Chondrocyte (in vitro differentiated cells): ENCODE measurements at regions not wholly inside any gene's neighbourhood (a gene's known extent, or its start where the extent isn't known, plus 50 kb on each side); places are given as distances from the start of the nearest gene placed in this dataset.

ENCODE experiments used
- DNase-seq: peaks from one replicate; pipeline ENCODE4 v3.0.0; 2021; ENCODE audit warnings: mixed read lengths, low spot score
- H3K27ac Mint-ChIP-seq: one replicate; pipeline ENCODE4 v1.8.0; 2021; ENCODE audit warnings: mild to moderate bottlenecking, moderate library complexity, mixed read lengths; ENCODE audit not compliant: unreplicated experiment
- H3K27me3 Mint-ChIP-seq: 2 replicates; pipeline ENCODE4 v1.8.0; 2021; ENCODE audit warnings: low read depth, mixed read lengths
- H3K36me3 Mint-ChIP-seq: 2 replicates; pipeline ENCODE4 v1.8.0; 2021; ENCODE audit warnings: low read depth, mixed read lengths
- H3K4me1 Mint-ChIP-seq: 2 replicates; pipeline ENCODE4 v1.8.0; 2021; ENCODE audit warnings: low read depth, mild to moderate bottlenecking, mixed read lengths
- H3K4me3 Mint-ChIP-seq: one replicate; pipeline ENCODE4 v1.8.0; 2021; ENCODE audit warnings: mild to moderate bottlenecking, moderate library complexity, mixed read lengths; ENCODE audit not compliant: unreplicated experiment
- H3K9me3 Mint-ChIP-seq: 2 replicates; pipeline ENCODE4 v1.8.0; 2021; ENCODE audit warnings: low read depth, mixed read lengths
- TF ChIP-seq, protein P1 (sequence below): fragments of 200-600 bp; sonication (generic); IDR thresholded peaks from 2 replicates; pipeline ENCODE4 v1.5.0; 2021; ENCODE audit warnings: antibody characterized with exemption, mild to moderate bottlenecking, moderate library complexity

GRCh38 chr16:72242757-72243156 is 70.8 kb upstream of the PMFBP1 start:
- no peaks in the 10 kb centered on the region for H3K36me3 Mint-ChIP-seq
- H3K4me3 Mint-ChIP-seq: no peak overlapping the region
- TF ChIP-seq, protein P1, sequence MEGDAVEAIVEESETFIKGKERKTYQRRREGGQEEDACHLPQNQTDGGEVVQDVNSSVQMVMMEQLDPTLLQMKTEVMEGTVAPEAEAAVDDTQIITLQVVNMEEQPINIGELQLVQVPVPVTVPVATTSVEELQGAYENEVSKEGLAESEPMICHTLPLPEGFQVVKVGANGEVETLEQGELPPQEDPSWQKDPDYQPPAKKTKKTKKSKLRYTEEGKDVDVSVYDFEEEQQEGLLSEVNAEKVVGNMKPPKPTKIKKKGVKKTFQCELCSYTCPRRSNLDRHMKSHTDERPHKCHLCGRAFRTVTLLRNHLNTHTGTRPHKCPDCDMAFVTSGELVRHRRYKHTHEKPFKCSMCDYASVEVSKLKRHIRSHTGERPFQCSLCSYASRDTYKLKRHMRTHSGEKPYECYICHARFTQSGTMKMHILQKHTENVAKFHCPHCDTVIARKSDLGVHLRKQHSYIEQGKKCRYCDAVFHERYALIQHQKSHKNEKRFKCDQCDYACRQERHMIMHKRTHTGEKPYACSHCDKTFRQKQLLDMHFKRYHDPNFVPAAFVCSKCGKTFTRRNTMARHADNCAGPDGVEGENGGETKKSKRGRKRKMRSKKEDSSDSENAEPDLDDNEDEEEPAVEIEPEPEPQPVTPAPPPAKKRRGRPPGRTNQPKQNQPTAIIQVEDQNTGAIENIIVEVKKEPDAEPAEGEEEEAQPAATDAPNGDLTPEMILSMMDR: no peak
- peaks cover 3% of the 10 kb centered on the region for H3K9me3 Mint-ChIP-seq
- peaks cover 10% of the 10 kb centered on the region for H3K4me1 Mint-ChIP-seq
- H3K27ac Mint-ChIP-seq: no peak overlapping the region
- no peak for DNase-seq
- no peaks in the 10 kb centered on the region for H3K27me3 Mint-ChIP-seq

GRCh38 chr16:72241930-72242329 is 70.0 kb upstream of the PMFBP1 start:
- TF ChIP-seq, protein P1: peak; percentile 96
- Mint-ChIP-seq H3K27me3 (no peaks in the 10 kb centered on the region), H3K4me1 (peaks cover 2% of the 10 kb centered on the region), H3K36me3 (no peaks in the 10 kb centered on the region), H3K27ac (no peak overlapping the region), H3K9me3 (peaks cover 3% of the 10 kb centered on the region), H3K4me3 (no peak overlapping the region)
- DNase-seq: no peak

- no peaks in the 10 kb centered on the region for H3K4me1 Mint-ChIP-seq
- peaks cover 3% of the 10 kb centered on the region for H3K9me3 Mint-ChIP-seq
- H3K27me3 Mint-ChIP-seq: no peaks in the 10 kb centered on the region
- no peak for DNase-seq
- H3K36me3 Mint-ChIP-seq: no peaks in the 10 kb centered on the region
- TF ChIP-seq, protein P1: no peak
- no peak overlapping the region for H3K27ac Mint-ChIP-seq
- H3K4me3 Mint-ChIP-seq: no peak overlapping the region
These were observed 69.1 kb upstream of the PMFBP1 start for GRCh38 chr16:72241008-72241407.

- no peaks in the 10 kb centered on the region for H3K27me3 Mint-ChIP-seq
- no peak overlapping the region for H3K27ac Mint-ChIP-seq
- no peak for DNase-seq
- H3K9me3 Mint-ChIP-seq: peaks cover 3% of the 10 kb centered on the region
- TF ChIP-seq, protein P1: no peak
- no peak overlapping the region for H3K4me3 Mint-ChIP-seq
- H3K36me3 Mint-ChIP-seq: no peaks in the 10 kb centered on the region
- H3K4me1 Mint-ChIP-seq: no peaks in the 10 kb centered on the region
These were observed 68.5 kb upstream of the PMFBP1 start for GRCh38 chr16:72240466-72240865.

DNA sequence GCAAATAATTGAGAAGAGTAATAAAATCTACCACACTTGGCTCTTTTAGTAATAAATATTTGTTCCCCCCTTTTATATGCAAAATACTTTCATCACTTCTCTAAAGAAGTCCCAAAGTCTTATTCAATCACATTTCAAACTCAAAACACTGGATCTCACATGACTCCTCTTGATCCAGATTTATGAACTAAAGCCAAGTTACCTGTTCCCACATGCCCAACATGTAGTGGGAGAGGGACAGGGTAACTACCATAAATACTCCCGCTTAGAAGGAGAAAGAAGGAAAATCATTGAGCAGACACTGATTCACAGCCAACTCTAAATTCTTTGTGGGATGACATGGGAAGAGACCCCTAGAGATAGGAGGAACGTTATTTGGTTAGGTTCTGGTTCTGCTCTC is 64.9 kb upstream of the PMFBP1 start:
- Mint-ChIP-seq H3K27me3 (no peaks in the 10 kb centered on the region), H3K9me3 (peaks cover 18% of the 10 kb centered on the region), H3K4me1 (no peaks in the 10 kb centered on the region), H3K4me3 (no peak overlapping the region), H3K27ac (no peak overlapping the region), H3K36me3 (peaks cover 2% of the 10 kb centered on the region)
- TF ChIP-seq, protein P1: no peak
- no peak for DNase-seq
